ENCODE measurements at regions not wholly inside any gene's neighbourhood (a gene's known extent, or its start where the extent isn't known, plus 50 kb on each side); places are given as distances from the start of the nearest gene placed in this dataset.
"Not testable (repeated sequence)": the region's sequence is repeated elsewhere in the genome, so short reads cannot be mapped to it uniquely, and the experiment has no call there.

- WGBS, 2 donors = 63 to 68% methylated on average over 2 of the region's 2 CpGs
- Histone ChIP-seq H3K4me1 (peaks cover 0 to 8% (median 0%) of the 10 kb centered on the region in 4 donors), H3K27me3 (no peaks in the 10 kb centered on the region), H3K4me3 (no peak overlapping the region), H3K9me3 (no peaks in the 10 kb centered on the region), H3K27ac (no peak overlapping the region), H3K36me3 (no peaks in the 10 kb centered on the region)
- no peak for DNase-seq (ENCODE audit: low spot score in 2 of 2)
- TF ChIP-seq POLR2A (IDR thresholded peaks at IDR 0.05) (no peak), EP300 (IDR thresholded peaks at IDR 0.05) (no peak), CTCF (IDR thresholded peaks at IDR 0.05) (no peak)
These were observed 189.1 kb upstream of the C1orf87 start for GRCh38 chr1:60262701-60263100.

- Histone ChIP-seq H3K9me3 (no peaks in the 10 kb centered on the region), H3K4me3 (no peak overlapping the region), H3K36me3 (no peaks in the 10 kb centered on the region), H3K4me1 (no peaks in the 10 kb centered on the region), H3K27ac (no peak overlapping the region), H3K27me3 (no peaks in the 10 kb centered on the region)
- no peak for DNase-seq (ENCODE audit: low spot score in 2 of 2)
- TF ChIP-seq EP300 (IDR thresholded peaks at IDR 0.05) (no peak), CTCF (IDR thresholded peaks at IDR 0.05) (no peak), POLR2A (IDR thresholded peaks at IDR 0.05) (no peak)
These were observed 184.0 kb upstream of the C1orf87 start for GRCh38 chr1:60257531-60257930.

- Histone ChIP-seq H3K36me3 (no peaks in the 10 kb centered on the region), H3K4me1 (no peaks in the 10 kb centered on the region), H3K9me3 (no peaks in the 10 kb centered on the region), H3K4me3 (no peak overlapping the region), H3K27ac (no peak overlapping the region), H3K27me3 (no peaks in the 10 kb centered on the region)
- TF ChIP-seq POLR2A (IDR thresholded peaks at IDR 0.05) = no peak
- no peak for TF ChIP-seq EP300 (IDR thresholded peaks at IDR 0.05)
- TF ChIP-seq CTCF (IDR thresholded peaks at IDR 0.05) = no peak
- WGBS, 2 donors = 85 to 97% methylated on average over 1 of the region's 1 CpG
- no peak for DNase-seq (ENCODE audit: low spot score in 2 of 2)
These were observed 182.0 kb upstream of the C1orf87 start for GRCh38 chr1:60255565-60255964.

- Histone ChIP-seq H3K9me3 (no peaks in the 10 kb centered on the region), H3K36me3 (no peaks in the 10 kb centered on the region), H3K27me3 (no peaks in the 10 kb centered on the region), H3K4me1 (no peaks in the 10 kb centered on the region), H3K27ac (no peak overlapping the region), H3K4me3 (no peak overlapping the region)
- no peak for DNase-seq (ENCODE audit: low spot score in 2 of 2)
- no peak for TF ChIP-seq POLR2A (IDR thresholded peaks at IDR 0.05)
- no peak for TF ChIP-seq EP300 (IDR thresholded peaks at IDR 0.05)
- TF ChIP-seq CTCF (IDR thresholded peaks at IDR 0.05) = no peak
- WGBS, 2 donors = 71 to 80% methylated on average over 2 of the region's 2 CpGs
These were observed 177.9 kb upstream of the C1orf87 start for GRCh38 chr1:60251426-60251825.

- not testable (repeated sequence) for H3K9me3 ChIP-seq; H3K27ac ChIP-seq; H3K4me1 ChIP-seq; H3K36me3 ChIP-seq; H3K4me3 ChIP-seq; H3K27me3 ChIP-seq; DNase-seq (ENCODE audit: low spot score in 2 of 2)
- WGBS, 2 donors = 75 to 92% methylated on average over 1 of the region's 1 CpG
These were observed 173.9 kb upstream of the C1orf87 start for GRCh38 chr1:60247467-60247866.

GRCh38 chr1:60245324-60245723 lies 171.8 kb upstream of the C1orf87 start:
- DNase-seq (ENCODE audit: low spot score in 2 of 2) = peak in 1 of 2 donors; percentile 24
- WGBS, 2 donors = 51 to 54% methylated on average over 2 of the region's 2 CpGs
- Histone ChIP-seq H3K4me1 (peaks cover 0 to 3% (median 0%) of the 10 kb centered on the region in 4 donors), H3K36me3 (no peaks in the 10 kb centered on the region), H3K27me3 (no peaks in the 10 kb centered on the region), H3K4me3 (no peak overlapping the region), H3K27ac (no peak overlapping the region), H3K9me3 (peaks cover 0 to 4% (median 0%) of the 10 kb centered on the region in 4 donors)
- TF ChIP-seq POLR2A (IDR thresholded peaks at IDR 0.05) (no peak), EP300 (IDR thresholded peaks at IDR 0.05) (peak in 1 of 2 donors; percentile 46)

Measured in tibial nerve (tissue), 4 donors.